Adrenal gland (tissue), 5 donors: ENCODE measurements at regions not wholly inside any gene's neighbourhood (a gene's known extent, or its start where the extent isn't known, plus 50 kb on each side); places are given as distances from the start of the nearest gene placed in this dataset.

ENCODE experiments used
- CTCF ChIP-seq, 6 experiments: fragments of 450-650 bp in 4 of 6; fragments of 200-600 bp in 2 of 6; sonication (generic) in 1 of 6; IDR thresholded peaks; 1 replicate in 5 of 6; 2 replicates in 1 of 6; pipeline versions ENCODE4 v1.5.1 to v1.8.0; 2016 to 2021; ENCODE audit warnings: antibody characterized with exemption in 6 of 6, mild to moderate bottlenecking in 2 of 6, moderate library complexity in 1 of 6
- POLR2A ChIP-seq, 2 donors: fragments of 450-650 bp; IDR thresholded peaks; one replicate each; pipeline ENCODE4 v1.6.1; 2017; ENCODE audit warnings: antibody characterized with exemption in 2 of 2, mild to moderate bottlenecking in 2 of 2, moderate library complexity in 1 of 2
- donor health status: DM: no; HTN: no; CAD: no.

- TF ChIP-seq POLR2A (IDR thresholded peaks at IDR 0.05) (no peak), CTCF (IDR thresholded peaks at IDR 0.05) (no peak)
Observed at GRCh38 chr18:77393519-77393918, 143.9 kb downstream of the GALR1 start.
